ENCODE measurements at regions not wholly inside any gene's neighbourhood (a gene's known extent, or its start where the extent isn't known, plus 50 kb on each side); places are given as distances from the start of the nearest gene placed in this dataset.
"Not testable (repeated sequence)": the region's sequence is repeated elsewhere in the genome, so short reads cannot be mapped to it uniquely, and the experiment has no call there.

DNA sequence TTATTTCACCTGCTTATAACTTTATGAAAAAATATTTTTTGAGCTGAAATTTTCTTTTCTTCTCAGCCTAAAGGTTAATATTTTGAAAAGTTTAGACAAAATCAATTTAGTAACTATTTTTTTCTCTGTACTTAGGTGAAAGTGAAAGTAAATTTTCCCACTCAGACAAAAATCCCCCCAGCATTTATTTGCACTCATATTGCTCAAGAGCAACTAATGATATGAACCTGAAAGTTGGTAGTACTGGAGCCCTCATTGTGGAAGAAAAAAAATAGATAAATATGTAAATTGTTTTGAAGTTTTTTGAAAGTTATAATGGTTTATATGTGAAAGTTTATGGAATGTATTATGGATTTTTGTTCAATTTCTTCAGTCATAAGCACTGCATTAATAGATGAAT, 1005.9 kb upstream of the ATXN7L3B start:
- DNase-seq: no peak

GRCh38 chr12:73547421-73547820, 990.2 kb upstream of the ATXN7L3B start:
- DNase-seq: no peak

- no peak for DNase-seq
Measured at GRCh38 chr12:73585136-73585535, 952.5 kb upstream of the ATXN7L3B start.

DNA sequence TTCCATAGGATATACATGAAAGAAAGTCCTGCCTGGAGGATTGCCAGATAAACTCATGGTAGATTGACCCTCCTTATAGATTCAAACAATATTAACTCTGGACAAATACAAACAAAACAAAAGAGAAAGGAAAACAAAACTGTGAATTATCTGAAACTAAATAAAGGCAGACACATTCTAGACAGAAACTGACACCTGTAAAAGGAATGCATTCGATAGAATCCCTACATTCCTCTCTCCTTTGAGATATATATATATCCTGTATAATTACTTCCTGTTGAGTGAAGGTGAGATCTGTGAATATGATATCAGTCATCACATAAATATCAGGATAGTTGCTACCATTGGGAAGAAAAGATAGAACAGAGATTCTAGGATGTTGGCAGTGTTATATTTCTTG, 948.4 kb upstream of the ATXN7L3B start:
- DNase-seq: no peak

DNA sequence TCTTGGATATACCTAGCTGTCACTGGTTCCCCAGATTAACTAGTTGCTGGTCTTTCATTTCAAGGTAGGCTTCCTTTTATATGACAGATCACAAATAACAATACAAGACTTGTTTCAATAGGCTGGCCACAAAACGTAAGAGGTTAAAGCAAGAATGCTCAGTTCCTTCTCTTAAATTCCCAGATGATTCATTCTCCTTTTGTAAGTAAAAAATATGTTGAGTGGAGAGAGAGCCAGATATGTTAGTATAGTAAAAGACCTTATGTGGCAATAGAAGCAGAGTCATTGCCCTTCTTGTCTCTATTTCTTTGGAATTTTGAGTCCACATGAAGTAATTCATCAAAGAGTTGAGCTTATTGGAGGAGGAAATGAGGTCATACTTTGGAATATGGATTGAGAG, 939.0 kb upstream of the ATXN7L3B start:
- no peak for DNase-seq

DNA sequence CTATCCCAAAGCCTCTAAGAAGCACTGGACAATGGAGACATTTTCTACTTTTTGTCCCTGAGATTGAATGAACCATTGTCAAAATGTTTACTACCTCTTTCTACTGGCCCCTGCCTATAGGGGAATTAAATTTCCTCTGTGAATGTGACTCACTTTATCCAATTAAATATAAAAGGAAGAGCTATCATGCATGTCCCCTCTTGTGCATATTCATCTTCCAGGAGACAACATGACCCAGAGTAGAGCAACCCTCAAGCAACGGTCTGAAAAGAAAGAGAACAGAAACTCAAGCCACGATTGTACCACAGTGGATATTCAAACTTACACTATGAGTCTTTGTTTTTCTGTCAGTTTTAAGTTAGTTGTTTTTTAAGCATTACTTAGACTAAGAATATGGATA, 938.4 kb upstream of the ATXN7L3B start:
- no peak for DNase-seq

DNA sequence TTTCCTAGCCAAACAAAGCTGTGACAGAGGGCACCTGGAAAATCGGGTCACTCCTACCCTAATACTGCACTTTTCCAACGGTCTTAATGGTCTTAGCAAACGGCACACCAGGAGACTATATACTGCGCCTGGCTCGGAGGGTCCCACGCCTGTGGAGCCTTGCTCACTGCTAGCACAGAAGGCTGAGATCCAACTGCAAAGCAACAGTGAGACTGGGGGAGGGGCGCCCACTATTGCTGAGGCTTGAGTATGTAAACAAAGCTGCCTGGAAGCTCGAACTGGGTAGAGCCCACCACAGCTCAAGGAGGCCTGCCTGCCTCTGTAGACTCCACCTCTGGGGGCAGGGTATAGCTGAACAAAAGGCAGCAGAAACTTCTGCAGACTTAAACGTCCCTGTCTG, 931.7 kb upstream of the ATXN7L3B start:
- DNase-seq: not testable (repeated sequence)

DNA sequence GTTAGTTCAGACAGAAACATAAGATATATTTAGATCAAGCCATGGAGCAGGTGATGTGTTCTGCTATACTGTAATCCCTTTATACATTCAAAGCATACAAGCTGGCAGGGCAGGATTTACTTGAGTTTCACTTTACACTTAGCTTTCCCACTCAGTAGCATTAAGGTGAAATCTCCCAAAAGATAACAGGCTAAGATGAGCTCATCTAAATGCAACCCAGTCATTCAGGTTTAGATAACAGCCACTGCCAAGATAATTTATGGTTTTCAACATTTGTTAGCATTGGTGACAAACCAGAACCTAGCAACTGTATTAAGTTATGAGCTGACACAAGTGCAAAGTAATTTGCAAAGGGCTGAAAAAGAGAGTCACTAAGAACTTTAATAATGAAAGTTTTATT, 925.1 kb upstream of the ATXN7L3B start:
- DNase-seq: no peak

DNA sequence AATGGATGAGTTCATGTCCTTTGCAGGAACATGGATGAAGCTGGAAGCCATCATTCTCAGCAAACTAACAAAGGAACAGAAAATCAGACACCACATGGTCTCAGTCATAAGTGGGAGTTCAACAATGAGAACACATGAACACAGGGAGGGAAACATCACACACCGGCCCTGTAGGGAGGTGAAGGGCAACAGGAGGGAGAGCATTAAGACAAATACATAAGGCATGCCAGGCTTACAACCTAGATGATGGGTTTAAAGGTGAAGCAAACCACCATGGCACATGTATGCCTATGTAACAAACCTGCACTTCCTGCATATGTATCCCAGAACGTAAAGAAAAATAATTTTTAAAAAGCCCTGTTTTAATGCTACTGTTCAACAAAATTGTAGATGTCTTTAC, 914.2 kb upstream of the ATXN7L3B start:
- DNase-seq: no peak

DNA sequence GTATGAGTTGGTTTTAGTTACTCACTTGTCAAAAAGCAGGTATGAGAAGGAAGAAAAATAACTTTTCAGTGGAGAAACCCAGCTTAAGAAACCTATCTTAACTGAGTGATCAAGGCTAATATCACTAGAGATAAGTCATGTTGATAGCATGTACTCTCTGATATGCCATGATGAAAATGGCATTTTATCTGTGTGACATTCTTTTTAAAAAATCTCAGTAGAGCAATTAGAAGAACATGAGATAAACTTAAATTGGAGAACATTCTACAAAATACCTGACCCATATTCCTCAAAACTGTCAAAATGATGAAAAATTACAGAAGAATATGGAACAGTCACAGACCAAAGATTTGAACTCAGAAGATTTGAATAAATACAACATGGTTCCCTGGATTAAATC, 912.4 kb upstream of the ATXN7L3B start:
- no peak for DNase-seq

- DNase-seq: no peak
Measured at GRCh38 chr12:73629171-73629570, 908.5 kb upstream of the ATXN7L3B start.

GRCh38 chr12:73629893-73630831, 907.5 kb upstream of the ATXN7L3B start:
- DNase-seq: no peak

GRCh38 chr12:73632191-73632590, 905.4 kb upstream of the ATXN7L3B start:
- DNase-seq: no peak

- no peak for DNase-seq
Measured at GRCh38 chr12:73632661-73633060, 905.0 kb upstream of the ATXN7L3B start.

DNA sequence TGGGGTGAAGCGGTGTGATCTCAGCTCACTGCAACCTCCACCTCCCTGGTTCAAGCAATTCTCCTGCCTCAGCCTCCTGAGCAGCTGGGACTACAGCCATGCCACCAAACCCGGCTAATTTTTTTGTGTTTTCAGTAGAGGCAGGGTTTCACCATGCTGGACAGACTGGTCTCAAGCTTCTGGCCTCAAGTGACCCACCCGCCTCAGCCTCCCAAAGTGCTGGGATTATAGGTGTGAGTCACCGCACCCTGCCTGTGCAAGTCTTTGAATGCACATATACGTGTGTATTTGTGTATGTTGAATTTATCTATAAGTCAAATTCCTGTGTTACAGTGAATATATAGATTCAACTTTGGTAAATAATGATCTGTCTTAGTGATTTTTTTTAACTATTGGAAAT, 898.2 kb upstream of the ATXN7L3B start:
- not testable (repeated sequence) for DNase-seq

- no peak for DNase-seq
Measured at GRCh38 chr12:73656375-73656774, 881.3 kb upstream of the ATXN7L3B start.

GRCh38 chr12:73659802-73660201, 877.8 kb upstream of the ATXN7L3B start:
- no peak for DNase-seq

GRCh38 chr12:73665193-73665592, 872.4 kb upstream of the ATXN7L3B start:
- no peak for DNase-seq

DNA sequence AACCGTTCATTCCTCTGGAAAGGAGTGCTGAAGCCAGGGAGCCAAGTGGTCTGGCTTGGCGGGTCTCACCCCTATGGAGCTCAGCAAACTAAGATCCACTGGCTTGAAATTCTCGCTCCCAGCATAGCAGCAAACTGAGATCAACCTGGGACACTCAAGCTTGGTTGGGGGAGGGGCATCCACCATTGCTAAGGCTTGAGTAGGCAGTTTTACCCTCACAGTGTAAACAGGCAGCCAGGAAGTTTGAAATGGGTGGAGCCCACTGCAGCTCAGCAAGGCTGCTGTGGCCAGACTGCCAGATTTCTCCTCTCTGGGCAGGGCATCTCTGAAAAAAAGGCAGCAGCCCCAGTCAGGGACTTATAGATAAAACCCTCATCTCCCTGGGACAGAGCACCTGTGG, 866.1 kb upstream of the ATXN7L3B start:
- not testable (repeated sequence) for DNase-seq

GRCh38 chr12:73677520-73678291, 859.9 kb upstream of the ATXN7L3B start:
- DNase-seq: no peak

DNA sequence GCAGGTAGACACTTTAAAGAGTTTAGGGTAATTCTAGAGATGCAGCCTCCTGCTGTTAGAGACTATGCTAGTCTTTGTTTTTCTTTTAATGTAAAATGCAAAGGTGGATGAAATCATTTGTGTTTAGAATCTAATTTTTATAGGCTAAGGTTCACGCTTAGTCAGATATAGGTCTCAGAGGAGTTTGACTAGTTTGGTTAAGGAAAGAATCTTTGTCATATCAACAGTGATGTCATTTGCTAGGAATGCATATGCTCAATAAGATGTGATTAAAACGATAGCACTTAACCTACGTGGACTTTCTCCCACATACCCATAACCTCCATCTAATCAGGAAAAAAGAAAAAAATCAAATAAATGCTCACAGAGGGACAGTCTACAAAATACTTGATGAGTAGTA, 859.3 kb upstream of the ATXN7L3B start:
- DNase-seq: no peak

DNA sequence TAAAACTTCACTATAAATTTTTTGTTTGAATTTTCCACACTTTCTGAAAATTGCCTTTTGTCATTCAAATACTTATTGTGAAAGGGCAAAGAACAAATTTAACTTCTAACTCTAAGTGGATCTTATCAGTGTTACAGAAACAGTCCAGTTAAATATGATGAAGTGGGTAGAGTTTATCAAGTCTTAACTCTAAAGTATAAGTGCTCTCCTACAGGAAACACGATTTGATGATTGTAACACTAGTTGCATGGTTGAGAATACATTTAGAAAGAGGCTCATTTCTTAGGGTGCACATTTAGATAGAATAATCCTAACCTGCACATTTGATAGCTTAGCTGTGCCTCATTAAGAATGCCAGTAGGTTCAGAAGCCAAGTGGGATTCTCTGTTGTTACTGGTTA, 838.3 kb upstream of the ATXN7L3B start:
- DNase-seq: no peak

DNA sequence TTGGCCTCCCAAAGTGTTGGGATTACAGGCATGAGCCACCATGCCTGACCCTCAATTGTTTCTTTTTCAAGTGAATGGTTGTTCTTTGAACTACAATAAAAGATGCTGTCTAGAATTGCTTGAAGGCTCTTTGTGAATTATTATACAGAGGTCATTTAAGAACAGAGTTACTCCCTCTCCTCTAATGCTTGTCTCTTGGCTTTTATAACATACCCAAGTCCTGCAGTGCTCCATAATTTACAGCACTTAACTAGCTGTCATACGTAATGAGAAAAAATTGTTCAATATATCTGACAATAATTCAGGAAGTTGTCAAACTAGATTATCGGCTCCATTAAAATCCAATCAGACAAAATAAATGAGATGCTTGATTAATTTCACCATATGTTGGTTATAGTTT, 823.0 kb upstream of the ATXN7L3B start:
- no peak for DNase-seq

GRCh38 chr12:73716143-73716542, 821.5 kb upstream of the ATXN7L3B start:
- not testable (repeated sequence) for DNase-seq

Data from T-helper 1 cell (primary cell).